GM12875 (cell line): ENCODE measurements at regions not wholly inside any gene's neighbourhood (a gene's known extent, or its start where the extent isn't known, plus 50 kb on each side); places are given as distances from the start of the nearest gene placed in this dataset.

Experiments
- H3K4me3 ChIP-seq: one replicate; pipeline ENCODE4 v1.5.1; 2011; ENCODE audit warnings: low read depth, low read length, control low read depth
- TF ChIP-seq, protein P1 (sequence below): IDR thresholded peaks from 2 replicates; pipeline ENCODE4 v1.5.1; 2011; ENCODE audit warnings: low read depth, mild to moderate bottlenecking, control low read depth, inconsistent platforms, low read length, moderate library complexity, borderline replicate concordance; ENCODE audit not compliant: insufficient read depth

DNA sequence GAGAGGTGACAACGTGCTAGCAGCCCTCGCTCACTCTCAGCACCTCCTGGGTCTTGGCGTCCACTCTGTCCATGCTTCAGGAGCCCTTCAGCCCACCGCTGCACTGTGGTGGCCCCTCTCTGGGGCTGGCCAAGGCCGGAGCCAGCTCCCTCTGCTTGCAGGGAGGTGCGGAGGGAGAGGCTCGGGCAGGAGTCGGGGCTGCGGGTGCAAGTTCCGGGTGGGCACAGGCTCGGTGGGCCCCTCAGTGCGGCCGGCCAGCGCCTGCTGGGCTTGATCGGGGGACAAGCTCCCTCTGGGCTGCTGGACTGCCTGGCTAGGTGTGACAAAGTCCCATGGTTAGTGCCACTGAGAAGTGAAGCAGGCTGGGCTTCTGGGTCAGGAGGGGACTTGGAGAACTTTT is 245.8 kb downstream of the JRKL start:
- no peak overlapping the region for H3K4me3 ChIP-seq
- TF ChIP-seq, protein P1, sequence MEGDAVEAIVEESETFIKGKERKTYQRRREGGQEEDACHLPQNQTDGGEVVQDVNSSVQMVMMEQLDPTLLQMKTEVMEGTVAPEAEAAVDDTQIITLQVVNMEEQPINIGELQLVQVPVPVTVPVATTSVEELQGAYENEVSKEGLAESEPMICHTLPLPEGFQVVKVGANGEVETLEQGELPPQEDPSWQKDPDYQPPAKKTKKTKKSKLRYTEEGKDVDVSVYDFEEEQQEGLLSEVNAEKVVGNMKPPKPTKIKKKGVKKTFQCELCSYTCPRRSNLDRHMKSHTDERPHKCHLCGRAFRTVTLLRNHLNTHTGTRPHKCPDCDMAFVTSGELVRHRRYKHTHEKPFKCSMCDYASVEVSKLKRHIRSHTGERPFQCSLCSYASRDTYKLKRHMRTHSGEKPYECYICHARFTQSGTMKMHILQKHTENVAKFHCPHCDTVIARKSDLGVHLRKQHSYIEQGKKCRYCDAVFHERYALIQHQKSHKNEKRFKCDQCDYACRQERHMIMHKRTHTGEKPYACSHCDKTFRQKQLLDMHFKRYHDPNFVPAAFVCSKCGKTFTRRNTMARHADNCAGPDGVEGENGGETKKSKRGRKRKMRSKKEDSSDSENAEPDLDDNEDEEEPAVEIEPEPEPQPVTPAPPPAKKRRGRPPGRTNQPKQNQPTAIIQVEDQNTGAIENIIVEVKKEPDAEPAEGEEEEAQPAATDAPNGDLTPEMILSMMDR, result no peak

DNA sequence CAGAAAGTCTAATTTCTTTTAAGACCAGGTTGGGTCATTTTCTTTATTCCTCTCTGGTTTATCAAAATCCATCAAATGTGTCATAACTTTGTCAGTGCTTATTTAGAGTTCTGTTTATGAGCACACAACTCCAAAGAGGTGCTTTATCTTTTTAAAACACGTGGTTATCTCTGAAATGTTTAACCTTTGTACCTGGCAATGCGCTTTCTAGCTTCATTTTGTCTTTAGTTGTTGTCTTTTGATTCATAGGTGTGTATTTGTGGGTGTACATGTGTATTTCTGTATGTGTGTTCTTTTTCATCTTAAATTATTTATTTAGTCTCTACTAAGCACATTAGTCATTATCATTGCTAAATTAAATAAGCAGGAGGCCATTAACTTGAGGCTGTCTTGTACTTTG is 251.4 kb downstream of the JRKL start:
- no peak overlapping the region for H3K4me3 ChIP-seq
- TF ChIP-seq, protein P1, result no peak

DNA sequence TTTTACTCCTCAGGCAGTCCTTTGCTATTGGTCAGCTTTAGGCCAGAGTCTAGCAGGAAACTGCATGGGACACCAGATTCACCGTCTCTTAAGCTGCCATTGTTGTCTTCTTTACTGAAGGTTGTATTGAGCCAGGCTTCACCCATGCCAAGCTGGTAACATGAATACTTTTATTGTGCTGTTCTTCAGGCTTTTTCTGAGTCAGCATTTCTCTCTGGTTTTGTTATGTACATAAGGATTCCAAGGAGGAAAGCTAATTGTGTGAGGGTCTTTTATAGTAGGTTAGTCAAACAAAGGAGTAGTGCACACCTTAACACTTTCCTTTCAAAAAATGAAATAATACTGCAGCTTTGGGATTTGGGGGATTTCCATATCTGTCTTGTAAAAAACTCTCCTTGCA is 252.8 kb downstream of the JRKL start:
- TF ChIP-seq, protein P1, result no peak
- no peak overlapping the region for H3K4me3 ChIP-seq

DNA sequence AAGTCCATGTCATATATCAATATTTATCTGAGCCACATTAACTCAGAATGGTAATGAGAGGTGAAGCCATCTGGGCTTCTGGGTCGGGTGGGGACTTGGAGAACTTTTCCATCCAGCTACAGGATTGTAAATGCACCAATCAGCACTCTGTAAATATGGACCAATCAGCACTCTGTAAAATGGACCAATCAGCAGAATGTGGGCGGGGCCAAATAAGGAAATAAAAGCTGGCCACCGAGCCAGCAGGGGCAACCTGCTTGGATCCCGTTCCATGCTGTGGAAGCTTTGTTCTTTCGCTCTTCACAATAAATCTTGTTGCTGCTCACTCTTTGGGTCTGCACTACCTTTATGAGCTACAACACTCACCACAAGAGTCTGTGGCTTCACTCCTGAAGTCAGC is 253.4 kb downstream of the JRKL start:
- TF ChIP-seq, protein P1, result no peak
- H3K4me3 ChIP-seq, result no peak overlapping the region

DNA sequence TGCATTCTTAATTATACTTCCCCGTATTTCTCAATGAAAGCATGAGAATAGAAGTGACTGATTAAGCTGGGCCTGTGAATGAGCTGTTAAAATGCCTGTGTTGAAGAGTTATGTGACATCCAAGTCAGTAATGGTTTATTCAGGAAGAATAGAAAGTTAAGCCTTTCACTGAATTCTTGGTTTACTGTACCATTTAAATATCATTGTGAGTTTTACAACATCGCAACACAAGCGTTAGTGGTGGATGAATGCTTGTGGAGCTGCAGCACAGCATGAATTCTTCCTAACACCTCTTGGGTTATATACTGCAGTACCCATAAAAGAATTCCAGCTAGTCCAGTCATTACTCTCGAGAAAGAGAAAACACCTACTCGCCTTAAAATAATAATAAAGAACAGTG is 257.8 kb downstream of the JRKL start:
- H3K4me3 ChIP-seq, result no peak overlapping the region
- TF ChIP-seq, protein P1, result no peak

DNA sequence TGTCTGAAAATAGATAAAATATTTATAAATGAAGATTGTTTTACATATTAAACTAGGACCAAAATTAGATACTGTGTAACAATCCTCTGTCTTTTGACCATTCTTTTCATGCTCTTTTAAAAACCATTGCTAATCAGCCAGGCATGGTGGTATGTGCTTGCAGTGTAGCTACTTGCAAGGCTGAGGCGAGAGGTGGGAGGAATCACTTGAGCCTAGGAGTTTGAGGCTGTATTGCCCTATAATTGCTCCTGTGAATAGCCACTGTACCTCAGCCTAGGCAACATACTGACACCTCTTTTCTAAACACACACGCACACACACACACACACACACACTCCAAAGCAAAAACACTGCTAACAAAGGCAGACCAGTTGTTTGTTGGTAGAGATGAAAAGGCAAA is 259.2 kb downstream of the JRKL start:
- TF ChIP-seq, protein P1, result no peak
- H3K4me3 ChIP-seq, result no peak overlapping the region

DNA sequence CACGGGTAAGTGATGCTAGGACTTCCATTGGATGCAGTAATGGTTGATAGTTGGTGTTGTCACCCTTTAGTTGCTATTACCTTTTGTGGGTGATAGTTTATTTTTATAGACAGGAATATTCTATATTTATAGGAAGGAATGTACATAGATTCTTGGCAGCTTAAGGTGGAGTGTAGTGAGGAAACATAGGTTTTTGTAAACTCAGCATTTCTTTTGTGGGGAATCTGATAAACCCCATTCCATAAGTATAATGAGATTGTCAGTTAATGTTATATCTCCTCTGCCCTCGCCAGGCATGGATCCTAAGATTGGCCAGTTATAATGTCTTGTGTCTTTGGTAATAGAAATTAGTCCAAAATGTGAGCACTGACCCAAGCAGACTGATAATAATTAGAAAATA is 262.7 kb downstream of the JRKL start:
- no peak overlapping the region for H3K4me3 ChIP-seq
- TF ChIP-seq, protein P1, result no peak
